ENCODE measurements at regions not wholly inside any gene's neighbourhood (a gene's known extent, or its start where the extent isn't known, plus 50 kb on each side); places are given as distances from the start of the nearest gene placed in this dataset.

GRCh38 chr1:112083487-112083886, 94.0 kb upstream of the KCND3 start:
- Histone ChIP-seq H3F3A (ENCODE audit: insufficient read depth) (no peaks in the 10 kb centered on the region), H3K27me3 (ENCODE audit: low read length) (no peaks in the 10 kb centered on the region), H3K79me2 (ENCODE audit: insufficient read depth, low read length) (no peaks in the 10 kb centered on the region), H3K36me3 (ENCODE audit: low read length) (no peaks in the 10 kb centered on the region), H3K27ac (ENCODE audit: low read depth, low read length) (no peak overlapping the region), H3K4me3 (ENCODE audit: insufficient read depth, low read length, poor library complexity, severe bottlenecking) (no peak overlapping the region), H3K9ac (ENCODE audit: low read length) (no peak overlapping the region), H3K9me2 (replicated peaks; ENCODE audit: insufficient read depth, low read length) (no peaks in the 10 kb centered on the region), H2AFZ (ENCODE audit: low read depth, low read length, severe bottlenecking) (no peak overlapping the region), H3K9me3 (ENCODE audit: insufficient read depth, low read length) (no peaks in the 10 kb centered on the region), H3K4me2 (ENCODE audit: low read depth, low read length, poor library complexity, severe bottlenecking) (no peak overlapping the region), H4K20me1 (ENCODE audit: low read depth, low read length) (no peaks in the 10 kb centered on the region)
- TF ChIP-seq EZH2phosphoT487 (conservative IDR thresholded peaks at IDR 0.05; ENCODE audit: low read length) (no peak), CTCF (IDR thresholded peaks at IDR 0.05; ENCODE audit: insufficient read depth, low read length, poor library complexity, severe bottlenecking) (no peak)

- TF ChIP-seq EZH2phosphoT487 (conservative IDR thresholded peaks at IDR 0.05; ENCODE audit: low read length), result no peak
- Histone ChIP-seq H3F3A (ENCODE audit: insufficient read depth) (no peaks in the 10 kb centered on the region), H3K79me2 (ENCODE audit: insufficient read depth, low read length) (no peaks in the 10 kb centered on the region), H4K20me1 (ENCODE audit: low read depth, low read length) (no peaks in the 10 kb centered on the region), H3K9ac (ENCODE audit: low read length) (no peak overlapping the region), H2AFZ (ENCODE audit: low read depth, low read length, severe bottlenecking) (no peak overlapping the region), H3K27ac (ENCODE audit: low read depth, low read length) (no peak overlapping the region), H3K9me2 (replicated peaks; ENCODE audit: insufficient read depth, low read length) (no peaks in the 10 kb centered on the region), H3K4me2 (ENCODE audit: low read depth, low read length, poor library complexity, severe bottlenecking) (no peak overlapping the region), H3K4me3 (ENCODE audit: insufficient read depth, low read length, poor library complexity, severe bottlenecking) (no peak overlapping the region), H3K9me3 (ENCODE audit: insufficient read depth, low read length) (no peaks in the 10 kb centered on the region), H3K27me3 (ENCODE audit: low read length) (no peaks in the 10 kb centered on the region), H3K36me3 (ENCODE audit: low read length) (no peaks in the 10 kb centered on the region)
Measured at GRCh38 chr1:112092656-112093371, 103.3 kb upstream of the KCND3 start.

GRCh38 chr1:112093372-112093694, 103.9 kb upstream of the KCND3 start:
- no peaks in the 10 kb centered on the region for H3K9me2 ChIP-seq (replicated peaks; ENCODE audit: insufficient read depth, low read length)
- TF ChIP-seq CTCF (IDR thresholded peaks at IDR 0.05; ENCODE audit: insufficient read depth, low read length, poor library complexity, severe bottlenecking), result no peak
- no peak for TF ChIP-seq EZH2phosphoT487 (conservative IDR thresholded peaks at IDR 0.05; ENCODE audit: low read length)
- no peak overlapping the region for H3K4me2 ChIP-seq (ENCODE audit: low read depth, low read length, poor library complexity, severe bottlenecking)
- H3K9me3 ChIP-seq (ENCODE audit: insufficient read depth, low read length), result no peaks in the 10 kb centered on the region
- no peak overlapping the region for H3K27ac ChIP-seq (ENCODE audit: low read depth, low read length)
- no peaks in the 10 kb centered on the region for H3K79me2 ChIP-seq (ENCODE audit: insufficient read depth, low read length)
- H3K27me3 ChIP-seq (ENCODE audit: low read length), result no peaks in the 10 kb centered on the region
- no peaks in the 10 kb centered on the region for H3K36me3 ChIP-seq (ENCODE audit: low read length)
- H4K20me1 ChIP-seq (ENCODE audit: low read depth, low read length), result no peaks in the 10 kb centered on the region
- H3K9ac ChIP-seq (ENCODE audit: low read length), result no peak overlapping the region
- H3K4me3 ChIP-seq (ENCODE audit: insufficient read depth, low read length, poor library complexity, severe bottlenecking), result no peak overlapping the region
- no peak overlapping the region for H2AFZ ChIP-seq (ENCODE audit: low read depth, low read length, severe bottlenecking)
- H3F3A ChIP-seq (ENCODE audit: insufficient read depth), result no peaks in the 10 kb centered on the region

- no peaks in the 10 kb centered on the region for H3K27me3 ChIP-seq (ENCODE audit: low read length)
- no peak overlapping the region for H2AFZ ChIP-seq (ENCODE audit: low read depth, low read length, severe bottlenecking)
- no peaks in the 10 kb centered on the region for H3F3A ChIP-seq (ENCODE audit: insufficient read depth)
- H3K9me2 ChIP-seq (replicated peaks; ENCODE audit: insufficient read depth, low read length), result no peaks in the 10 kb centered on the region
- no peaks in the 10 kb centered on the region for H4K20me1 ChIP-seq (ENCODE audit: low read depth, low read length)
- no peak overlapping the region for H3K4me3 ChIP-seq (ENCODE audit: insufficient read depth, low read length, poor library complexity, severe bottlenecking)
- no peaks in the 10 kb centered on the region for H3K36me3 ChIP-seq (ENCODE audit: low read length)
- no peak overlapping the region for H3K4me2 ChIP-seq (ENCODE audit: low read depth, low read length, poor library complexity, severe bottlenecking)
- TF ChIP-seq EZH2phosphoT487 (conservative IDR thresholded peaks at IDR 0.05; ENCODE audit: low read length) (no peak), CTCF (IDR thresholded peaks at IDR 0.05; ENCODE audit: insufficient read depth, low read length, poor library complexity, severe bottlenecking) (no peak)
- no peak overlapping the region for H3K27ac ChIP-seq (ENCODE audit: low read depth, low read length)
- H3K79me2 ChIP-seq (ENCODE audit: insufficient read depth, low read length), result no peaks in the 10 kb centered on the region
- no peak overlapping the region for H3K9ac ChIP-seq (ENCODE audit: low read length)
- peaks cover 5% of the 10 kb centered on the region; the same call in 1 of the 2 replicates for H3K9me3 ChIP-seq (ENCODE audit: insufficient read depth, low read length)
Measured at GRCh38 chr1:112099979-112100378, 110.5 kb upstream of the KCND3 start.
